Upper lobe of right lung (tissue), 1 donor: ENCODE measurements at regions not wholly inside any gene's neighbourhood (a gene's known extent, or its start where the extent isn't known, plus 50 kb on each side); places are given as distances from the start of the nearest gene placed in this dataset.

ENCODE experiments used
- ATAC-seq: fragments of 200-7000 bp; cut with Tn5 transposase; one replicate; pipeline ENCODE4 v1.9.1; 2020; ENCODE audit warnings: mild to moderate bottlenecking, moderate library complexity
- DNase-seq: peaks from one replicate; pipeline ENCODE4 v3.0.0-alpha.2; 2020
- H3K27ac ChIP-seq: fragments of 200-600 bp; one replicate; pipeline ENCODE4 v1.8.0; 2022
- H3K27me3 ChIP-seq: fragments of 200-600 bp; one replicate; pipeline ENCODE4 v1.8.0; 2022; ENCODE audit warnings: mild to moderate bottlenecking
- H3K36me3 ChIP-seq: fragments of 200-600 bp; one replicate; pipeline ENCODE4 v1.8.0; 2022
- H3K4me1 ChIP-seq: fragments of 200-600 bp; one replicate; pipeline ENCODE4 v1.8.0; 2022
- H3K4me3 ChIP-seq: fragments of 200-600 bp; one replicate; pipeline ENCODE4 v1.8.0; 2022; ENCODE audit warnings: mild to moderate bottlenecking
- H3K9me3 ChIP-seq: fragments of 200-600 bp; one replicate; pipeline ENCODE4 v1.8.0; 2022
- CTCF ChIP-seq: fragments of 200-600 bp; IDR thresholded peaks from one replicate; pipeline ENCODE4 v1.8.0; 2022; ENCODE audit warnings: antibody characterized with exemption
- intact Hi-C: fragments of 100-400 bp; cut with DNase I; formaldehyde crosslinking; loops from one replicate; pipeline ENCODE4 v1.11.0; 2022
- donor health status: DM: no; HTN: yes; CAD: no; lungs with severe emphysema.

- no peak for TF ChIP-seq CTCF
- H3K27ac ChIP-seq: no peak overlapping the region
- intact Hi-C loops: no loop called here
- no peak for DNase-seq
- no peak overlapping the region for H3K4me3 ChIP-seq
- no peak for ATAC-seq
- no peaks in the 10 kb centered on the region for H3K27me3 ChIP-seq
- no peaks in the 10 kb centered on the region for H3K36me3 ChIP-seq
- no peaks in the 10 kb centered on the region for H3K4me1 ChIP-seq
- no peaks in the 10 kb centered on the region for H3K9me3 ChIP-seq
Measured at GRCh38 chr4:30281986-30282385, 438.2 kb upstream of the PCDH7 start.

DNA sequence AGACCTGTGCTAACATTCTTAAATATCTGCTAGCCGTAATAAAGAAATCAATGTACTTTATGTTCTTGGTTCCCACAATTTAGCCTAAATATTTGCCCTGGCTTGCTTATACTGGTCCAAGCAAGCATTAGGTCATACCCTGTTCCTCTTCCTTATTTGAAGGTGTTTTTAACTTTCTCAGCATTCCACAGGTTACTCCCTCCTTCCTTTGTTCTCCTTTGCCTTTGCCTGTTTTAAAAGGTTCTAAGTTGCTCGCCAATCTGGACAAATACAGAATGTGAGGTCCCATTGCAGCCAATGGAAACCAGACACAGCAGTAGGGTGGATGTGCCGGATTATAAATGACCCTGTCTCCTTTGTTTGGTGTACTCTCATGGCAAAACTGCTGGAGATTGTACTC lies 436.8 kb upstream of the PCDH7 start:
- H3K27me3 ChIP-seq: no peaks in the 10 kb centered on the region
- intact Hi-C loops: no loop called here
- DNase-seq (no peak), ATAC-seq (no peak)
- no peak overlapping the region for H3K27ac ChIP-seq
- H3K9me3 ChIP-seq: no peaks in the 10 kb centered on the region
- no peaks in the 10 kb centered on the region for H3K4me1 ChIP-seq
- H3K4me3 ChIP-seq: no peak overlapping the region
- H3K36me3 ChIP-seq: no peaks in the 10 kb centered on the region
- no peak for TF ChIP-seq CTCF

- intact Hi-C loops: no loop called here
- Histone ChIP-seq H3K27me3 (no peaks in the 10 kb centered on the region), H3K9me3 (no peaks in the 10 kb centered on the region), H3K4me1 (no peaks in the 10 kb centered on the region), H3K27ac (no peak overlapping the region), H3K4me3 (no peak overlapping the region), H3K36me3 (no peaks in the 10 kb centered on the region)
- ATAC-seq: no peak
- no peak for DNase-seq
- TF ChIP-seq CTCF: no peak
Measured at GRCh38 chr4:30294295-30294694, 425.9 kb upstream of the PCDH7 start.

DNA sequence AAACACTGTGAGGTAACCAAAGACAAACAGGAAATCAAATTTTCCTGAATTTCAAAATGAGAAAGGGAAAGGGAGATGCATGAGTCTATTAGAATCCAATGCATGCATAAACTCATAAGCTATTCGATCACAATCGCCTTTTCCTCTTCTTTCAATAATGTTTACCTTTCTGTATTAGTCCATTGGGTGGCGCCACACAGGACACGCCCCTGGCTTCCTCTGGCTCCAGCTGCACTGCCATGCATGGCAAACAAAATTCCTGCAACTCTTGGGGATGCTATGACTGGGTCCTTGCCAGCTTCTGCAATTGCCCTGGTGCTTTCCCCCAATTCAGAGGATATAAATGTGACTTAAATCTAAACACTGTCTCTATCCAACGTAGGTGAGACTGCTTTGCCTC lies 424.5 kb upstream of the PCDH7 start:
- no peak for DNase-seq
- H3K4me3 ChIP-seq: no peak overlapping the region
- H3K4me1 ChIP-seq: no peaks in the 10 kb centered on the region
- no peak overlapping the region for H3K27ac ChIP-seq
- intact Hi-C loops: no loop called here
- ATAC-seq: no peak
- no peak for TF ChIP-seq CTCF
- no peaks in the 10 kb centered on the region for H3K9me3 ChIP-seq
- H3K27me3 ChIP-seq: no peaks in the 10 kb centered on the region
- no peaks in the 10 kb centered on the region for H3K36me3 ChIP-seq

DNA sequence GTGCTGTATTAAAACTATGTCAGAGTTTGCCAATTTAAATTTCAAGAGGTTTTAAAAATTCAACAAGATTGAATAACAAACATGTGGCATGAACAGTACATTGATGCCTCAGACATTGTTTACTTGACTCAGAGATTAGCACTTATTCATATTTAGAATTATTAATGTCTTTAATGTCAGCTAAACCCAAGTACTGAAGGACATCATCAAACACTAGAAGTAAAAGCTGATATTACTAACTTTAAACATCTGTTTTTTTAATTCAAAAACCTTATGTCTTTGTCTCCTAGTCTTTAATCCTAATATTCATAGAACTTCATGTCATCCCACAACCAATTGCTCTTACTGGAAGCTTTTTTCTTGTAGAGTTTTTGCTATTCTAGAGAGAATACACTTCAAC lies 406.2 kb upstream of the PCDH7 start:
- no peaks in the 10 kb centered on the region for H3K27me3 ChIP-seq
- no peak for TF ChIP-seq CTCF
- no peaks in the 10 kb centered on the region for H3K36me3 ChIP-seq
- no peaks in the 10 kb centered on the region for H3K9me3 ChIP-seq
- DNase-seq: no peak
- no peaks in the 10 kb centered on the region for H3K4me1 ChIP-seq
- no peak overlapping the region for H3K4me3 ChIP-seq
- ATAC-seq: no peak
- H3K27ac ChIP-seq: no peak overlapping the region
- intact Hi-C loops: no loop called here

DNA sequence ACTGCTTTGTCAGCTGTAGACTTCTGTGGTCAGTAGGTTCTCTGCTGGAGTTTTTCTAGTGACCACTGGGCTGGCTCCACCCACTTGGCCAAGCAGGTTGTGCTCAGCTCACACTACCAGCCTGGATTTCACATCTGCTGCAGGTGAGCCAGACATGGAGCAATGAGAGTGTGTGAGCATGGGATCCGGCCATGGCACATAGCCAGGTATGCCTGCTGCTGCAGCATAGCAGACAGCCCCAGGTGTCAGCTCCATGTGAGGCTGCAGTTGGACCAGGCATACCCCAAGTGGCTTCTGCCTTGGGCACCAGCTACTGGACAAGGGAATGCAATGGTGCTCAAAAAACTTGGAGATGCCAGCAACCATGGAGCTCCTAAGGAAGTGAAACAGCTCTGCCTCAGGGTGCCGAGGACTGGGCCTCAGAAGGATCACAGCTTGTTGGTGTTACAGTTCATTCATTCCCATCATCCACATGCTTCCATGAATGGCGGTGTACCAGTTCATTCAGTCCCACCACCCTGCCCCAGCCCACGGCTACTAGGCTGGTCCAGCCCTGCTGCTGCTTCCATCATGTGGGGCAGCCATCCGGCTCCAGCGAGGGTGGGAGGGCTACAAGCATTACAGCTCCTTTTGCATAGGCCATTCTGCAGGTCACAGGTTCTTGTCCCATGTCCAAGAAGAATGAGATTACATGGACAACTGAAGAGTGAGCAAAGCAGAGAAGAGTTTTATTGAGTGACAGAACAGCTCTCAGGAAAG lies 389.1 kb upstream of the PCDH7 start:
- no peaks in the 10 kb centered on the region for H3K4me1 ChIP-seq
- DNase-seq (no peak), ATAC-seq (no peak)
- no peak overlapping the region for H3K4me3 ChIP-seq
- no peak overlapping the region for H3K27ac ChIP-seq
- TF ChIP-seq CTCF: no peak
- H3K36me3 ChIP-seq: no peaks in the 10 kb centered on the region
- intact Hi-C loops: no loop called here
- H3K9me3 ChIP-seq: no peaks in the 10 kb centered on the region
- no peaks in the 10 kb centered on the region for H3K27me3 ChIP-seq
